HG02981 (cell line): ENCODE measurements at regions not wholly inside any gene's neighbourhood (a gene's known extent, or its start where the extent isn't known, plus 50 kb on each side); places are given as distances from the start of the nearest gene placed in this dataset.
A peak's percentile ranks its signal among the peaks of the same experiment; 100 is the strongest.
"Not testable (repeated sequence)": the region's sequence is repeated elsewhere in the genome, so short reads cannot be mapped to it uniquely, and the experiment has no call there.

Experiments used
- ATAC-seq: cut with Tn5 transposase; IDR thresholded peaks from one replicate; pipeline ENCODE4 v1.9.1; 2021; ENCODE audit warnings: mild to moderate bottlenecking, moderate library complexity; ENCODE audit not compliant: unreplicated experiment

DNA sequence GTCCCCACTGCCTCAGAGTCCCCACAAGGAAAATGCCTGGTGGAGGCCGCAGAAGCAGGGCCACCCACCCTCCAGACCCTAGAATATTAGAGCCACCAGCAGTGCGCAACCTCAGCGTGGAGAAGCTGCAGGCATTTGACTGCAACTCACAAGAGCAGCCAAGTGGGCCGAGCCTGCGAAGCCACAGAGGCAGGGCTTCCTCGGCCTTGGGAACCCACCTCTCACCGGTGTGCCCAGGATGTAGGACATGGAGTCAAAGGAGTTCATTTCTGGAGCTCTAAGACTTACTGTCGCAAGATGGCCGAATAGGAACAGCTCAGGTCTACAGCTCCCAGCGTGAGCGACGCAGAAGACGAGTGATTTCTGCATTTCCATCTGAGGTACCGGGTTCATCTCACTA, 397.9 kb upstream of the PIK3R1 start:
- no peak for ATAC-seq

- ATAC-seq = no peak
Measured at GRCh38 chr5:67816456-67816855, 399.1 kb upstream of the PIK3R1 start.

GRCh38 chr5:67815455-67816391, 399.8 kb upstream of the PIK3R1 start:
- no peak for ATAC-seq

GRCh38 chr5:67814569-67815311, 400.8 kb upstream of the PIK3R1 start:
- ATAC-seq = no peak

DNA sequence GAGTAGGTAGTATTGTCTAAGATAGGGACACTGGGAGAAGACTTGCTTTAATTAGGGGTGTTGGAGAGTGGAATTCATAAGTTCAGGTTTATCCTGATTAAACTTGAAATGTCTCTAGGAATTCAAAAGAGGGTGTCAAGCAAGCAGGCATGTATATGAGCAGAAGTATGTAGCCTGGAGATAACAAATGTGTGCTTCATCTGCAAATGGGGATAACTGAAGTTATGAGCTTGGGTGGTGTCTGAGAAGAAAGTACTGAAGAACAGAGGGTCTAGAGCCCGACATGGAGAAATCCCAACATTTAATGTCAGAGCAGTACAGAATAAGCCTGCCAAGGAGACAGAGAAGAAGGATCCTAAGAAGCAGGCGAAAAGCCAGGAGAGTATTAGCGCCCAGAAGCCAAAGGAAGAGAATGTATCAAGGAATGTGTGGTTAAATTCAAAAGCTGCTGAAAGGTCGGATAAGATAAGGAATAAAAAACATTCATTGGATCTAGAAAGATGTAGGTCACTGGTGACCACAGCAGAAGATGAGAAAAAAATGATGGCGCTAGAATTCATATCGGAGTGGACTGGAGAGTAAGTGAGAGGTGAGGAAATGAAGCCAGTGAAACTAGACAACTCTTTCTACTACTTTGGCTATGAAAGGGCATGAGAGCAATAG, 401.5 kb upstream of the PIK3R1 start:
- ATAC-seq = no peak

DNA sequence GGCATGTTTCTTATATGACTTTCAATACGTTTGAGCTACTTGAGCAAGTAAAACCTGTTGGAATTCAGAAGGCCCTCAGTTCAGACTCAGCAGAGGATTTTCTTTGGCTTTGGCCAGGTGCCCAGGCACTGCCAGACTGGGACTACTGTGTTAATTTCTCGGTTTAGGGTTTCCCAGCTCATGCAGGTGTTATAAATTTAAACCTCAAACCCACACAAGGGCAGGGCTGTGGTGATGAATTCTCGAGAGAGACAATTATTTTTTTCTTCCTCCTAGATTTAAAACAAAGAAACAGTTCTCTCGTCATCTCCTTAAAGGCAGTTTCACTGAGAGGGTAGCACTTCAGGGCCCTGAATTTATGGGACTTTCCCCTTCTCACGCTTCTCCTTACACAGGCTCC, 406.0 kb upstream of the PIK3R1 start:
- ATAC-seq = no peak

DNA sequence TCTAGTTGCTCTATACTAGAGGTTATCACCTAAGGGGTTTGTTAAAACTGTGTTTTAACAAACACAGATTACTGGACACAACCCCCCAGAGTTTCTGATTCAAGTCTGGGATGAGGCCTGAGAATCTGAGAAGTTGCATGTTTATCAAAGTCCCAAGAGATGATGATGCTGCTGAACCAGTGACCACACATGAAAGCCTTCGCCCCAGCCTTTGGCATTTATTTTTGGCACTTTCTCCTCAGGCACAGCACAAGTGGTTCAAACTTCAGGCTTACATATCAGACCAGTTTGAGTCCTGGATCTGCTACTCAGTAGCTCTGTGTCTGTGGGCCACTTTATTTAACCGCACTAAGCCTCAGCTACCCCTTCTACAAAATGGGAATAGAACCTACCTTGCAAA, 407.2 kb upstream of the PIK3R1 start:
- ATAC-seq = no peak

DNA sequence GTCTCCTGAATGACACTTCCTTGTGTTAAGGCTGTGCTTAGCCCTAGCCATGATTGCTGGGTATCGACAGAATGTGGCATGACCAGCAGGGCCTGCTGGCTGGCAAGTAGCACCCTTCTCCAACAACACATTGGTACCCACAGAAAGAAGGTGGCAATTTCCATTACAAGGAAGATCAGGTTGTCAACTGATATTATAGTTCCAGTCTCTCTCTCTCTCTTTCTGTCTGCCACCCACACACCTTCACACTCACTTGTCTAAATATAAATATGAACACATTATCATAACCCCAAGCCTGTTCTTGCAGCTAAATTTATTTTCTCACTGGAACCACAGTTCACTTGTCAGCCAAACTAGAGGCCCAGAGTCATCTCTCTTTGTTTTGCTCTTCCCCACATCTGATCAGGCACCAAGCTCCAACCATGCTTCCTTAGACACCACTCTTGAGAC, 408.1 kb upstream of the PIK3R1 start:
- no peak for ATAC-seq

DNA sequence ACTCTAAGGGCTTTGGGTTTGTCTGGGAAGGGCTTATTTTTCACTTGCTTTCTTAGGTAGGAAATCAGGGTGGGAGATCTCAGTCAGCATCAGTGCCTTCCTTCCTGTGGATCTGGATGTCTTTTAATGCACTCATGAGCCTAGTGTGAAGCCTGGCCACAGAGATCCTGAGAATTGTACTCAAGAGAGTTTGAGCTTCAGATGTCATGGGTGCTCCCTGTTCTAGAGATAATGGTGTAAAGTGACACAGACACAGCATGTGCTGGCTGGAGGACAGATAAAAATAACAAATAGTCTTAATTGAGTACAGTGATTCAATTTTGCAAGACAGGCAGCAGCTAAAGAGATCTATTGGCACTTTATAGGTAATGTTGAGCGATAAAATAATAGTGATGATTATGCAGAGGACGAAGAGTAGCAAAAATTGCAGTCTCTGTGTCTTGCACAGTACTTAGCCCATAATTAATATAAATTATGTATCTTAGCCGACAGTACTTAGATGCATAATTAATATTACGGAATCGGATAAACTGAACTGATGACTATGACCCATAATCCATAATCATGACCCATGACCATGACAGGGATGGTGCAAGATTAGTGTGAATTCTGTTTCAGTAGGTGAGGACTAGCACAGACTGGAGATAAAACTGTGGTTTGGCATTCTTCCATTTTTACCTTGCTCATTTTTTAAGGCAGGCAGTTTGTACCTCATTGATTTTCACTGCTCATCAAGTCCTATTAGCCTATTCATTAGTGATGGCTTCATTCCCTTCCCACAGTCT, 408.7 kb upstream of the PIK3R1 start:
- ATAC-seq = no peak

DNA sequence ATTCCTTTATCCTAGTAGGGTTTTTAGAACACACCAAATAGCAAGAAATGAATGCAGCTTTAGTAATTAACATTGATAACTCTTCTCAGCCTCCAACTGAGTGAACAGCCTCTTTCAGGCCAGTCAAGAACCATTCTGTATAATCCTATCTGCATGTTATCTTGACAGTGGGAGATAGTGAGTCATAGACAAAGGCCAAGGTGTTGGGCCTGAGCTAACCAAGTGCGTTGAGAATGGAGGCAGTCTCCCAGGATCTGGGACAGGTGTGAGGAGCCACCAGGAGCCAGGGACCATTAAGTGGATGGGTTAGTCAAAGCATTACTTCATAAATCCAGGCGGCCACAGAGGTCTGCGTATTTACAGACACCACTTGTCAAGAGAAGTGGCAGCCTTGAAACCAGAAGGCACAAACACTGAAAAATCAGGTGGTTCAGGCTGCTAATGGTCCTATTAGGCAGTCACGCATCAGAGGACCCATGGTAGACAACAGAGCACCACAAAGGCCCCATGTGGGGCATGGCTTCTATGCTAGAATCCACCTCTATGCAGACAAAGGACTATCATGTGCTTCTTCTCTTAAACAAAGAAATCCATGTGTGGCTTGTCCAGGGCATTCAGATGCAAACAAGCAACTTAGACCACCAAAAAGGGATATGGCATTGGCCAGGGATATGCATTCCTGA, 409.7 kb upstream of the PIK3R1 start:
- ATAC-seq = no peak

DNA sequence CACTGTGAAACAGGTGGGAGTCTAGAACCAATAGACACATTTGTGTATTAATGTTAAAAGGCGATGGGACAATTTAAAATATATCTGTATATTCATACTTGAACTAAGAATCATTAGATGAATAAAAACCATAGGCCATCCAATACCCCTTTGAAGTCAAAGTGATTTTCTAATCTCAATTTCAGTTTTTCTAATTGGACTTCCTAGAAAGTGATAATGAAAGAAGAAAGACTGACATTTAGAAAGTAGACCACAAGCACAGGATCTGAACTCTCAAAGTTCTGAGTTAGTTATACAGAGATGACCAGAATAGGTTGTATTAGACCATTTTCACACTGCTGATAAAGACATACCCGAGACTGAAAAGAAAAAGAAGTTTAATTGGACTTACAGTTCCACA, 412.8 kb upstream of the PIK3R1 start:
- ATAC-seq = peak; percentile 60

- no peak for ATAC-seq
Measured at GRCh38 chr5:67799732-67800234, 415.8 kb upstream of the PIK3R1 start.

DNA sequence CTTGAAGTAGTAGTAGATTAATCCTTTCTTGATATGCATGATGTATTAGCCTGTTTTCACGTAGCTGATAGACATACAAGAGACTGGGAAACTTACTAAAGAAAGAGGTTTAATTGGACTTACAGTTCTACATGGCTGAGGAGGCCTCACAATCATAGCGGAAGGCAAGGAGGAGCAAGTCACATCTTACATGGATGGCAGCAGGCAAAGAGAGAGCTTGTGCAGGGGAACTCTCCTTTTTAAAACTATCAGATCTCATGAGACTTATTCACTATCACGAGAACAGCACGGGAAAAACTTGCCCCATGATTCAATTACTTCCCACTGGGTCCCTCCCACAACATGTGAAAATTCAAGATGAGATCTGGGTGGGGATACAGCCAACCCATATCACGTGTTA, 417.1 kb upstream of the PIK3R1 start:
- not testable (repeated sequence) for ATAC-seq

DNA sequence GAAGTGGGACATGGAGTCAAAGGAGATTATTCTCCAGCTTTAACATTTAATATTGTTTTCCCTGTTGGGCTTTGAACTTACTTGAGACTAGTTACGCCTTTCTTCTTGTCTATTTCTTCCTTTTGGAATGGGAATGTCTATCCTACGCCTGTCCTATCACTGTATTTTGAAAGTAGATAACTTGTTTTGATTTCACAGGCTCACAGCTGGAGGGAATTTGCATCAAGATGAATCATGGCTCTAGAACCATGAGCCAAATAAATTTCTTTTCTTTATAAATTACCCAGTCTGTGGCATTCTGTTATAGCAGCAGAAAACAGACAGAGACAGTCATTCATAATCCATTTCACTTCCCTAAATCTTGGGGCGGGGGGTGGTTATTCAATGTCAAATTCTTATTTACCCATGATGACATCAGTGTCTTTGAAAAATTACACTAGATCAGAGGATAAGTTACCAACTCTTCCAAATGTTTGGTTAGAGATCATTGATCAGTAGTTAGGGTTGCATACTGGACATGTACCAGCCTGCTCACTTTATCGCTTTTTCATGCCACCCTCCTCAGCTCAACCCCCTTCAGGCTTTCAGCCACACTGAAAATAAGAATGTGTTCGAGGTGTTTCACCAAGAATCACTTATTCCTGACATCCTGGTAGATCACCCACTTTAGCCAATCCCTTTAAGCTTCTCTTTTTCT, 419.6 kb upstream of the PIK3R1 start:
- ATAC-seq = no peak

GRCh38 chr5:67793966-67794365, 421.6 kb upstream of the PIK3R1 start:
- no peak for ATAC-seq

GRCh38 chr5:67793418-67793817, 422.1 kb upstream of the PIK3R1 start:
- no peak for ATAC-seq

- ATAC-seq = no peak
Measured at GRCh38 chr5:67792891-67793290, 422.7 kb upstream of the PIK3R1 start.

DNA sequence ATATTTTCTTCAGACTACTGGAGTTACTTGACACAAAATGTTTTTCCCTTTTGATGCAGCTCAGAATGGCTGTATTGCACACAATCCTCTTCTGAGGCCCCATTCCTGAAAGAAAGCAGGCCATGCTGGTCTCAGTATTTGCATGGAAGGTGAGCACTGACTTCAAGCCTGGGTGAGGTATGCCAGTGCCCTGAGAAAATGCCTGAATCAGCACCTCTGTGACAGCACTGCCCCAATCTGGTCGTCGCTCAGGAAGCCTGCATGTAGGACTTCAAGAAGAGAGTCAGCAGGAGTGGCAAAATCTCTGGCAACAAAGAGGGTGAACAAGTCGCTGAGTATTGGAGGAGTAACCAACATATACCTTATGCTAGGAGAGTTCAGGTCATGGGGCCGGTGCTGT, 425.2 kb upstream of the PIK3R1 start:
- no peak for ATAC-seq

- not testable (repeated sequence) for ATAC-seq
Measured at GRCh38 chr5:67779893-67780623, 435.5 kb upstream of the PIK3R1 start.
